NCI-H1417 (cell line): ENCODE measurements at regions not wholly inside any gene's neighbourhood (a gene's known extent, or its start where the extent isn't known, plus 50 kb on each side); places are given as distances from the start of the nearest gene placed in this dataset.

Experiments used
- DNase-seq, 3 experiments: peaks; one replicate each; lab custom pipeline; 2025; lab: John Stamatoyannopoulos, UW

GRCh38 chr6:26216359-26216885, 129.2 kb downstream of the HFE start:
- peak; percentile 93 to 99 (median 98) for DNase-seq

DNA sequence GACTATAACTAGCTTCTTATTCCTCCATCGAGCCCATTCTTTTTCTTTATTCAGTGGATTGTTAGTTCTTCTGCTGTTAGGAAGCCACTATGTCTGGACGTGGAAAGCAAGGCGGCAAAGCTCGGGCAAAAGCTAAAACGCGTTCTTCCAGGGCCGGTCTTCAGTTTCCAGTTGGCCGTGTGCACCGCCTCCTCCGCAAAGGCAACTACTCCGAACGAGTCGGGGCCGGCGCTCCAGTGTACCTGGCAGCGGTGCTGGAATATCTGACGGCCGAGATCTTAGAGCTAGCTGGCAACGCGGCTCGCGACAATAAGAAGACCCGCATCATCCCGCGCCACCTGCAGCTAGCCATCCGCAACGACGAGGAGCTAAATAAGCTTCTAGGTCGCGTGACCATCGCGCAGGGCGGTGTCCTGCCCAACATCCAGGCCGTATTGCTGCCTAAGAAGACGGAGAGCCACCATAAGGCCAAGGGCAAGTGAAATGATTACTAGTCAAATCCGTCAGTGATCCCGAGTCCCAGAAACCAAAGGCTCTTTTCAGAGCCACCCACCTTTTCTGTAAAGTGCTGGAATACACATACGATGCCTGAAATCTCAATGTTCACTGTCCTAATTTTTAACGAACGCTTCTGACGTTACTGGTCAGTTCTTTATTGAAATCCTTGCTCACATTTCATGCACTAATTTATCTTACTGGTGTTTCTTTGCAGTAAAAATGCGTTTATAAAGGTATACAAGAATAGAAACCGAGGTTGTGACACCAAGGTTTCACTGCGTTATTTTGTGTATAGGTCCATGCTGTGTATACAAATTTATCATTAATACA, 129.9 kb downstream of the HFE start:
- DNase-seq: peak; percentile 91 to 98 (median 93)

GRCh38 chr6:26217714-26218075, 130.5 kb downstream of the HFE start:
- peak; percentile 25 to 72 (median 49) for DNase-seq

- DNase-seq: no peak
Measured at GRCh38 chr6:26218824-26219223, 131.6 kb downstream of the HFE start.

DNA sequence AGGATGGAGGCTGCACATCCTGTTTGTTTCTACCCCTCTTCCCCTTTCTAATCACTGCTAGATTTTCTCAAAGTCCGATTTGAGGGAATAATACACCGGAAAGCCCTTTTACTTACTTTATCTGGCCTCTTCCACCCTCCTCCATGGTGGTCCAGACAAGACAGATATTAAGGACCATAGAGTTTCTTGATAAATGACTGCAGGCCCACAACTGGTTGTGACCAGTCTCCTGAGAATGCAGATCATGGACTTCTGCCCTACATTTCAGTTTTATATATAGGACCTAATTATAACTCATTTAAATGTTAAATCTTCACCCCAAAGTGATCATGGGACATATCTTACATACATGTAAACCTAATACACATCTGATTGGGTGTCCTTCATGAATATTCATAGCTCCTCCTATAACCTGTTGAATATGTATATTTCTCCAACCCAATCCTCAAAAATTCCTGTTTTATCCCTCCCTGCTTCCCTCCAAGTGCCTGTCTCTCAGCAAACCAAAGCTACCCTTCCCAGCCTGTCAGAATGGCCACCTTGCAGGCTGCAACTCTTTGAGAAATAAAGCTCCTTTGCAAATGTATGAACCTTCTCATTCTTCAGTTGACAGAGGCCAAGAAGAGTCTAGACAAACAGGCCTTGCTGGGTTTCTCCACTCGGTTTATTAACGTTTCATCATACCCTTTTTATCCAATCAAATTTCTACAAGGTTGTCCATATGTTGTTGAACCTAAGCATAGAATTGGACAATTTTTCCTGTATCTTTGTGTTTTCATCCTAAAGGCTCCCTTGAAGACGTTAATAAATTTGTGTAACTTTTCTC, 133.1 kb downstream of the HFE start:
- no peak for DNase-seq

GRCh38 chr6:26221186-26221585, 134.0 kb downstream of the HFE start:
- DNase-seq: no peak

DNA sequence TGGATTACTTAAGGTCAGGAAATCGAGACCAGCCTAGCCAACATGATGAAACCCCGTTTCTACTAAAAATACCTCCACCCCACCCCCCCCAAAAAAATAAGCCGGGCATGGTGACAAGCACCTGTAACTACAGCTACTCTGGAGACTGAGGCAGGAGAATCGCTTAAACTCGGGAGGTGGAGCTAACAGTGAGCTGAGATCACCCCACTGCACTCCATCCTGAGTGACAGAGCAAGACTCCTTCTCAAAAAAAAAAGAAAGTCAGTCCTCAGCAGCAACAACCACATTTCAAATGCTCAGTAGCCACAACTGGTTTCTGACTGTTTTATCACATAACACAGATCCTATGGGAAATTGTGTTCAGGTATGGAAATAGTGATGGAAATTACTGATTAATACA, 135.3 kb downstream of the HFE start:
- peak in 2 of 3 experiments; percentile 5 to 48 for DNase-seq

GRCh38 chr6:26223228-26223627, 136.0 kb downstream of the HFE start:
- DNase-seq: peak; percentile 58 to 83 (median 69)

DNA sequence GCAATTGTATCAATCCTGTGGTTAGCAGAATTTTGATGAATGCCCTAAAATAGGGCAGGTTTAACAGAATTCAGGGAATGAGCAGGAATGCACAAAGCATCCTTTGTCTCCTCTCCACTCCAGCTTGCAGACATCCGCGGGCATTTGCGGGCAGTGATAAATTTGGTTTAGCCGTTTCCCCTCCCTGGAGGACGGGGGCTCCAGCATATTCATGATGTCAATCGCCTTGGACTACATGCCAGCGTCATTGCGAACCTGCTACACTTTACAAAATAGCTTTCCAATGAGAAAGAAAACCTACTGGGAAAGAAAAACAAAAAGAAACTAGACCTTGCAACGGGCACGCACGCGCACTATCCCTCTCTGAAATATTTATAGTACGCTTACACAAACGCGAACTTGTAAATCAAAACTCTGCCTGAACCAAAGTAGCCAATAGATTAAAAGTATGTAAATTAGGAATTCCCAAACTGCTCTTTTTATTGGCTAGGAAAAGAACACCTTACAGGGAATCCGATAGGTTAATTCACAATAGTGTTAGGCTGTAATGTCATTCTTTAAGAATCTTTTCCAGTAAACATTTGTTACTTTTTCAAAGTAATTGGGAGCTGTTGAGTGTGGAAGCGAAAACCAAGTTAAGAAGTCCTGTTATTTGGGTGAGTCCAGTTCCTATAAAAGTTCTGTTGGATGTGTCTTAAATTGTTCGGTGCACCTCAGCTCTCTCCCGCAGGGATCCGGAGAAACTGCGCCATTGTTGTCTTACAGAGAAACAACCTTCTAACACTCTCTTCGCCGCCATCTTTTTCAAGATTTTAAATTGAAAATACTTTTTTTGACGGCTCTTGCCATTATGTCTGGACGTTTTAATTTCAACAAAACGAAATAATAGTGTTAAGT, 136.7 kb downstream of the HFE start:
- peak; percentile 81 to 95 (median 94) for DNase-seq

- no peak for DNase-seq
Measured at GRCh38 chr6:26224547-26224912, 137.3 kb downstream of the HFE start.

DNA sequence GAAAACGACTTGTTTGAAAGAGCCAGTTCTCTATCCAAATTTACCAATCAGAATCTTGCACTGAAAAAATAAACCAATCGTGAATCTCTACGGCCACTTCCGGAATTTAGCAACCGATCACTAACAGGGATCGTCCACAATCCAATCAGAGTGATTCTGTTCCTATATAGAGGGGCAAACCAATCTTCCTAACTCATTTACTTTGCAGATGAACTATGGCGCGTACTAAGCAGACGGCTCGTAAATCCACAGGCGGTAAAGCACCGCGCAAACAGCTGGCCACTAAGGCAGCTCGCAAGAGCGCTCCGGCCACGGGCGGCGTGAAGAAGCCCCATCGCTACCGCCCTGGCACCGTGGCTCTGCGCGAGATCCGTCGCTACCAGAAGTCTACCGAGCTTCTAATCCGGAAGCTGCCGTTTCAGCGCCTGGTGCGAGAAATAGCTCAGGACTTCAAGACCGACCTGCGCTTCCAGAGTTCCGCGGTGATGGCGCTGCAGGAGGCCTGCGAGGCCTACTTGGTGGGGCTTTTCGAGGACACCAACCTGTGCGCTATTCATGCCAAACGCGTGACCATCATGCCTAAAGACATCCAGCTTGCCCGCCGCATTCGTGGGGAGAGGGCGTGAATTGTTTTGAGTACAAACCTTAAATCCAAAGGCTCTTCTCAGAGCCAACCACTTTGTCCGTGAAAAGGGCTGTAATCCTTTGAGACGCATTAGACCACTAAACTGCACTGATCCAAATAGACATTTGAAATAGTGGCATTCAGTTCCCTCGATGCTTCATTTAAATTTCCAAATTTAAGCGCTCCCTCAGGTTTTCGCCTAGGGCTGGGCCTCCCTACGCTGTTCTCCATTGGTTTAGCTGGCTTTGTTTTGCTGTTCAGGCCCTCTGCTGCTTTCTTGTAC, 138.0 kb downstream of the HFE start:
- peak; percentile 61 to 92 (median 89) for DNase-seq

- DNase-seq: peak; percentile 17 to 75 (median 49)
Measured at GRCh38 chr6:26225848-26226578, 138.8 kb downstream of the HFE start.

DNA sequence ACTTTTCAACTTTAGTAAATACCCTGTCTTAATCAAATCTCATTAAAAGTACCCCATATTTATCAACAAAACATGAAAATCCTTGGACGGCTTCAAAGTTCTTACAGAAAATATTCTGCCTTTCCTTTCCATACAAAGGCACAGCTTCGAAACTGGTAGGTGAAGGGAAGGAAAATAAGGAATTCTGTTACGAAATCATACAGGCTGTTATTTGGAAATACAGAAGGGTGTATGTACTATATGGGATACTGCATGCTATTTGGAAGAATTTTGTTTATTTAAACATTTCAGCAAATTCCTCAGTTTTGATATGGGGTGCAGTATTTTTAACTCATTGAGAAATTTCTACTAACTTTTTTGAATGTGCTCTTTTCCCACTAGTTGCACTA, 138.4 kb upstream of the BTN3A2 start:
- no peak for DNase-seq

DNA sequence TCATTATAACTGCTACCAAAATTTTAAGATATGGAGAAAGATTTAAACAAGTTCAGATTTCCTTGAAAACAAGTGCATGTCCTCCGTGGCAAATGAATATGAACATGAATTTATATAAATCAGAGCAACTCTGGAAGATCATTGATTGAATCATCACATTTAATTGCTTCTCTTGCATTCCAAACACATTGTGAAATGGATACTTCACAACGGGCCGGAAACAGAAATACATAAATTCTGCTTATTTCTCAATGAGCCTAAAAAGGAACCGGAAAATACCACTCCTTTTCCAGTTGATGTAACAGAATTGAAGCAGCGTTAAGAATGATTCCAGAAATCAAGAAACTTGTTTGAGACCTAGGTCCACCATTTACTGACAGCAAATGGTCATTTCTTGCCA, 134.6 kb upstream of the BTN3A2 start:
- no peak for DNase-seq

GRCh38 chr6:26231006-26231587, 133.9 kb upstream of the BTN3A2 start:
- DNase-seq: no peak

- no peak for DNase-seq
Measured at GRCh38 chr6:26232306-26232939, 132.6 kb upstream of the BTN3A2 start.

GRCh38 chr6:26232940-26233648, 131.9 kb upstream of the BTN3A2 start:
- DNase-seq: peak; percentile 69 to 89 (median 78)

DNA sequence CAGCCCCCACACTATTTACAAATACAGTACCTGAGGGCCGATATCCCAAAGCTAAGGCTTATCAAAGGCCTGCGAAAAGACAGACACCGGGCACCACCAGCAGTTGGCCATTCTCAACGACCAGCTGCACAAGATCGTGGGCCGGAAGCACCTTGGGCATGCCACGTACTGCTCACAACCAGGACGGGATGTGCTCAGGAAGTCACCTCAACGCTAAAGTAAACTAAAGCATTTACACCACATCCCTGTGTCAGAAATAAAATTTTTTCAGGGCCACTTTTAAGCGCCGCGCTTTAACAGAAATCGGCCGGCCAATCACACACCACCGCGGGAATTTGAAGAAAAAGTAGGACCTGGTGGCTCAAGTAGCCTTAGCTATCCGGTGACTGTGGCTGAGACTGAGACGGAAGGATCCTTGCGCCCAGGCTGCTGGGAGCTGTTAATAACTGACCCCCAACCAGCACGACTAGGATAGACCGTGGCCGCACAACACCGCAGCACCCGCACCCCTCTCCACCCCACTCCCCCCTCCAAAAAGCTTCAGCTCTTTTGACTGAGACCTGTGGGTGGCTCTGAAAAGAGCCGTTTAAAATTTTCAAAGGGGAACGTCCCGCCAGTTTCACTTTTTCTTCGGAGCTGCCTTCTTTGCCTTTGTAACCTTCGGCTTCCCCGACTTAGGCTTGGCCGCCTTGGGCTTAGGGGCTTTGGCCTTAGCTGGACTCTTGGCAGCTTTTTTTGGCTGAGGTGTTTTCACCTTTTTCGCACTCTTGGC, 131.2 kb upstream of the BTN3A2 start:
- DNase-seq: peak; percentile 69 to 90 (median 79)
